ENCODE measurements at regions not wholly inside any gene's neighbourhood (a gene's known extent, or its start where the extent isn't known, plus 50 kb on each side); places are given as distances from the start of the nearest gene placed in this dataset.
"Not testable (repeated sequence)": the region's sequence is repeated elsewhere in the genome, so short reads cannot be mapped to it uniquely, and the experiment has no call there.

GRCh38 chr3:101913168-101913567 is 63.9 kb downstream of the NFKBIZ start:
- Histone ChIP-seq H3K9me3 (ENCODE audit: control insufficient read depth, insufficient read depth, low read depth, low read length) (no peaks in the 10 kb centered on the region), H3K36me3 (ENCODE audit: control insufficient read depth, insufficient read depth, low read length) (no peaks in the 10 kb centered on the region), H3K4me3 (ENCODE audit: low read depth, low read length) (no peak overlapping the region), H3K27ac (ENCODE audit: low read depth, low read length) (no peak overlapping the region), H3K4me1 (ENCODE audit: control insufficient read depth, insufficient read depth, low read length) (no peaks in the 10 kb centered on the region), H3K27me3 (ENCODE audit: control insufficient read depth, insufficient read depth, low read length) (no peaks in the 10 kb centered on the region), H3K9ac (ENCODE audit: low read length) (no peak overlapping the region)

- not testable (repeated sequence) for H3K4me1 ChIP-seq (ENCODE audit: control insufficient read depth, insufficient read depth, low read length); H3K27me3 ChIP-seq (ENCODE audit: control insufficient read depth, insufficient read depth, low read length); H3K4me3 ChIP-seq (ENCODE audit: low read depth, low read length); H3K27ac ChIP-seq (ENCODE audit: low read depth, low read length); H3K36me3 ChIP-seq (ENCODE audit: control insufficient read depth, insufficient read depth, low read length); H3K9ac ChIP-seq (ENCODE audit: low read length); H3K9me3 ChIP-seq (ENCODE audit: control insufficient read depth, insufficient read depth, low read depth, low read length)
Measured at GRCh38 chr3:101917761-101918160, 68.4 kb downstream of the NFKBIZ start.

- H3K4me3 ChIP-seq (ENCODE audit: low read depth, low read length); H3K9me3 ChIP-seq (ENCODE audit: control insufficient read depth, insufficient read depth, low read depth, low read length); H3K27me3 ChIP-seq (ENCODE audit: control insufficient read depth, insufficient read depth, low read length); H3K36me3 ChIP-seq (ENCODE audit: control insufficient read depth, insufficient read depth, low read length); H3K9ac ChIP-seq (ENCODE audit: low read length); H3K27ac ChIP-seq (ENCODE audit: low read depth, low read length); H3K4me1 ChIP-seq (ENCODE audit: control insufficient read depth, insufficient read depth, low read length): not testable (repeated sequence)
Measured at GRCh38 chr3:101922151-101922725, 72.9 kb downstream of the NFKBIZ start.

- not testable (repeated sequence) for H3K27ac ChIP-seq (ENCODE audit: low read depth, low read length); H3K36me3 ChIP-seq (ENCODE audit: control insufficient read depth, insufficient read depth, low read length); H3K9me3 ChIP-seq (ENCODE audit: control insufficient read depth, insufficient read depth, low read depth, low read length); H3K4me3 ChIP-seq (ENCODE audit: low read depth, low read length); H3K27me3 ChIP-seq (ENCODE audit: control insufficient read depth, insufficient read depth, low read length); H3K9ac ChIP-seq (ENCODE audit: low read length); H3K4me1 ChIP-seq (ENCODE audit: control insufficient read depth, insufficient read depth, low read length)
Measured at GRCh38 chr3:101924621-101925020, 75.3 kb downstream of the NFKBIZ start.

GRCh38 chr3:101925124-101925523 is 75.8 kb downstream of the NFKBIZ start:
- H3K9ac ChIP-seq (ENCODE audit: low read length); H3K27ac ChIP-seq (ENCODE audit: low read depth, low read length); H3K27me3 ChIP-seq (ENCODE audit: control insufficient read depth, insufficient read depth, low read length); H3K4me3 ChIP-seq (ENCODE audit: low read depth, low read length); H3K4me1 ChIP-seq (ENCODE audit: control insufficient read depth, insufficient read depth, low read length); H3K9me3 ChIP-seq (ENCODE audit: control insufficient read depth, insufficient read depth, low read depth, low read length); H3K36me3 ChIP-seq (ENCODE audit: control insufficient read depth, insufficient read depth, low read length): not testable (repeated sequence)

- H3K27me3 ChIP-seq (ENCODE audit: control insufficient read depth, insufficient read depth, low read length): no peaks in the 10 kb centered on the region
- no peak overlapping the region for H3K4me3 ChIP-seq (ENCODE audit: low read depth, low read length)
- H3K27ac ChIP-seq (ENCODE audit: low read depth, low read length): no peak overlapping the region
- H3K9ac ChIP-seq (ENCODE audit: low read length): no peak overlapping the region
- no peaks in the 10 kb centered on the region for H3K36me3 ChIP-seq (ENCODE audit: control insufficient read depth, insufficient read depth, low read length)
- H3K9me3 ChIP-seq (ENCODE audit: control insufficient read depth, insufficient read depth, low read depth, low read length): no peaks in the 10 kb centered on the region
- H3K4me1 ChIP-seq (ENCODE audit: control insufficient read depth, insufficient read depth, low read length): peaks cover 5% of the 10 kb centered on the region; the same call in 1 of the 2 replicates
Measured at GRCh38 chr3:101925564-101925963, 76.2 kb downstream of the NFKBIZ start.

GRCh38 chr3:101926594-101927105 is 77.3 kb downstream of the NFKBIZ start:
- no peak overlapping the region for H3K27ac ChIP-seq (ENCODE audit: low read depth, low read length)
- H3K4me3 ChIP-seq (ENCODE audit: low read depth, low read length): no peak overlapping the region
- H3K9ac ChIP-seq (ENCODE audit: low read length): no peak overlapping the region
- H3K36me3 ChIP-seq (ENCODE audit: control insufficient read depth, insufficient read depth, low read length): no peaks in the 10 kb centered on the region
- H3K27me3 ChIP-seq (ENCODE audit: control insufficient read depth, insufficient read depth, low read length): no peaks in the 10 kb centered on the region
- peaks cover 5% of the 10 kb centered on the region; the same call in 1 of the 2 replicates for H3K4me1 ChIP-seq (ENCODE audit: control insufficient read depth, insufficient read depth, low read length)
- no peaks in the 10 kb centered on the region for H3K9me3 ChIP-seq (ENCODE audit: control insufficient read depth, insufficient read depth, low read depth, low read length)

GRCh38 chr3:101928890-101929289 is 79.6 kb downstream of the NFKBIZ start:
- no peak overlapping the region for H3K4me3 ChIP-seq (ENCODE audit: low read depth, low read length)
- H3K9me3 ChIP-seq (ENCODE audit: control insufficient read depth, insufficient read depth, low read depth, low read length): no peaks in the 10 kb centered on the region
- peaks cover 5% of the 10 kb centered on the region; the same call in 1 of the 2 replicates for H3K4me1 ChIP-seq (ENCODE audit: control insufficient read depth, insufficient read depth, low read length)
- H3K27ac ChIP-seq (ENCODE audit: low read depth, low read length): no peak overlapping the region
- no peaks in the 10 kb centered on the region for H3K36me3 ChIP-seq (ENCODE audit: control insufficient read depth, insufficient read depth, low read length)
- no peaks in the 10 kb centered on the region for H3K27me3 ChIP-seq (ENCODE audit: control insufficient read depth, insufficient read depth, low read length)
- H3K9ac ChIP-seq (ENCODE audit: low read length): no peak overlapping the region

GRCh38 chr3:101931081-101931480 is 81.8 kb downstream of the NFKBIZ start:
- Histone ChIP-seq H3K9me3 (ENCODE audit: control insufficient read depth, insufficient read depth, low read depth, low read length) (no peaks in the 10 kb centered on the region), H3K27ac (ENCODE audit: low read depth, low read length) (no peak overlapping the region), H3K9ac (ENCODE audit: low read length) (no peak overlapping the region), H3K4me3 (ENCODE audit: low read depth, low read length) (no peak overlapping the region), H3K27me3 (ENCODE audit: control insufficient read depth, insufficient read depth, low read length) (no peaks in the 10 kb centered on the region), H3K36me3 (ENCODE audit: control insufficient read depth, insufficient read depth, low read length) (no peaks in the 10 kb centered on the region), H3K4me1 (ENCODE audit: control insufficient read depth, insufficient read depth, low read length) (no peaks in the 10 kb centered on the region)

- Histone ChIP-seq H3K9me3 (ENCODE audit: control insufficient read depth, insufficient read depth, low read depth, low read length) (no peaks in the 10 kb centered on the region), H3K27me3 (ENCODE audit: control insufficient read depth, insufficient read depth, low read length) (no peaks in the 10 kb centered on the region), H3K4me3 (ENCODE audit: low read depth, low read length) (no peak overlapping the region), H3K36me3 (ENCODE audit: control insufficient read depth, insufficient read depth, low read length) (no peaks in the 10 kb centered on the region), H3K27ac (ENCODE audit: low read depth, low read length) (no peak overlapping the region), H3K9ac (ENCODE audit: low read length) (no peak overlapping the region), H3K4me1 (ENCODE audit: control insufficient read depth, insufficient read depth, low read length) (no peaks in the 10 kb centered on the region)
Measured at GRCh38 chr3:101932326-101933068, 83.2 kb downstream of the NFKBIZ start.

- no peak overlapping the region for H3K9ac ChIP-seq (ENCODE audit: low read length)
- no peaks in the 10 kb centered on the region for H3K4me1 ChIP-seq (ENCODE audit: control insufficient read depth, insufficient read depth, low read length)
- no peaks in the 10 kb centered on the region for H3K36me3 ChIP-seq (ENCODE audit: control insufficient read depth, insufficient read depth, low read length)
- no peak overlapping the region for H3K4me3 ChIP-seq (ENCODE audit: low read depth, low read length)
- H3K9me3 ChIP-seq (ENCODE audit: control insufficient read depth, insufficient read depth, low read depth, low read length): no peaks in the 10 kb centered on the region
- no peaks in the 10 kb centered on the region for H3K27me3 ChIP-seq (ENCODE audit: control insufficient read depth, insufficient read depth, low read length)
- H3K27ac ChIP-seq (ENCODE audit: low read depth, low read length): no peak overlapping the region
Measured at GRCh38 chr3:101936419-101937356, 87.4 kb downstream of the NFKBIZ start.
